HCT116 (cell line): ENCODE measurements at regions not wholly inside any gene's neighbourhood (a gene's known extent, or its start where the extent isn't known, plus 50 kb on each side); places are given as distances from the start of the nearest gene placed in this dataset.

Experiments
- ATAC-seq: fragments of 200-7000 bp; cut with Tn5 transposase; 2 replicates; pipeline ENCODE4 v1.9.1; 2020; ENCODE audit warnings: mild to moderate bottlenecking, moderate library complexity
- BruUV-seq: library from RNA; stranded (reverse); fragments of 400-500 nt; replicated peaks from 2 replicates; lab custom pipeline; 2021; lab: Mats Ljungman, UMichigan
- CTCF ChIA-PET: fragments of 300-600 bp; sonication (Branson Sonifier 250); formaldehyde crosslinking; loops from one replicate; lab custom pipeline; 2021; ENCODE audit warnings: antibody characterized with exemption; lab: Charles Lee
- POLR2A ChIA-PET: fragments of 300-600, 350-600 bp; sonication (Branson Sonifier 250); formaldehyde crosslinking; loops from one replicate; lab custom pipeline; 2021; ENCODE audit warnings: antibody characterized with exemption; lab: Charles Lee
- RAD21 ChIA-PET, 2 experiments: fragments of 300-600 bp; sonication (Branson Sonifier 250); formaldehyde crosslinking; loops; one replicate each; lab custom pipeline; 2023; ENCODE audit warnings: low total read pairs in 2 of 2; ENCODE audit not compliant: uncharacterized antibody in 2 of 2, unreplicated experiment in 2 of 2, low non-redundant PET in 1 of 2; lab: Charles Lee
- DNase-seq: peaks from one replicate; pipeline ENCODE4 v3.0.0-alpha.2; 2010; ENCODE audit warnings: low read depth, low spot score
- H2AFZ ChIP-seq: fragments of 200-600 bp; shearing (Covaris generic), sonication (generic); 2 replicates; pipeline ENCODE4 v1.6.1; 2017; ENCODE audit warnings: low read depth, mixed run types, mixed read lengths, antibody characterized with exemption, low read length; ENCODE audit not compliant: poor library complexity, severe bottlenecking
- H3K27ac ChIP-seq: 2 replicates; pipeline ENCODE4 v1.5.1; 2012; ENCODE audit warnings: low read depth, low read length
- H3K27me3 ChIP-seq: fragments of 200-600 bp; sonication (generic); 2 replicates; pipeline ENCODE4 v1.6.1; 2016; ENCODE audit warnings: mixed run types, low read length, mixed read lengths; ENCODE audit not compliant: insufficient read depth
- H3K36me3 ChIP-seq, 2 experiments: fragments of 200-500 bp in 1 of 2; fragments of 200-600 bp in 1 of 2; sonication (Bioruptor generic) in 1 of 2; sonication (generic) in 1 of 2; 2 replicates each; pipeline versions ENCODE4 v1.5.1 to v1.6.1; 2014 to 2016; ENCODE audit warnings: low read length in 2 of 2, inconsistent platforms in 1 of 2, mixed read lengths in 1 of 2, mixed run types in 1 of 2; ENCODE audit not compliant: insufficient read depth in 2 of 2, control insufficient read depth in 1 of 2
- H3K4me1 ChIP-seq, 2 experiments: fragments of 200-600 bp in 1 of 2; sonication (generic) in 1 of 2; 2 replicates each; pipeline versions ENCODE4 v1.5.1 to v1.6.1; 2012 to 2017; ENCODE audit warnings: low read length in 2 of 2, inconsistent platforms in 1 of 2, mild to moderate bottlenecking in 1 of 2, mixed read lengths in 1 of 2, mixed run types in 1 of 2, moderate library complexity in 1 of 2; ENCODE audit not compliant: insufficient read depth in 2 of 2, control insufficient read depth in 1 of 2
- H3K4me2 ChIP-seq: fragments of 200-600 bp; sonication (generic); 2 replicates; pipeline ENCODE4 v1.6.1; 2017; ENCODE audit warnings: mixed run types, low read length, mixed read lengths
- H3K4me3 ChIP-seq, 2 experiments: fragments of 200-600 bp in 1 of 2; sonication (generic) in 1 of 2; replicated peaks in 1 of 2; 2 replicates each; pipeline ENCODE4 v1.5.1; 2011 to 2016; ENCODE audit warnings: low read length in 2 of 2, control low read depth in 1 of 2, low read depth in 1 of 2, mild to moderate bottlenecking in 1 of 2, mixed read lengths in 1 of 2, mixed run types in 1 of 2
- H3K79me2 ChIP-seq: fragments of 200-600 bp; sonication (generic); 2 replicates; pipeline ENCODE4 v1.6.1; 2017; ENCODE audit warnings: mild to moderate bottlenecking, mixed run types, low read length, moderate library complexity, mixed read lengths; ENCODE audit not compliant: insufficient read depth
- H3K9ac ChIP-seq: fragments of 200-600 bp; sonication (generic); 2 replicates; pipeline ENCODE4 v1.6.1; 2016; ENCODE audit warnings: low read length, mixed read lengths
- H3K9me2 ChIP-seq: fragments of 200-600 bp; sonication (generic), shearing (Covaris generic); 2 replicates; pipeline ENCODE4 v1.6.1; 2017; ENCODE audit warnings: mixed run types, mild to moderate bottlenecking, moderate library complexity; ENCODE audit not compliant: insufficient read depth
- H3K9me3 ChIP-seq, 2 experiments: fragments of 200-500 bp in 1 of 2; fragments of 200-600 bp in 1 of 2; sonication (Bioruptor generic) in 1 of 2; sonication (generic) in 1 of 2; 2 replicates each; pipeline ENCODE4 v1.6.1; 2014 to 2017; ENCODE audit warnings: low read length in 2 of 2, mixed read lengths in 2 of 2, inconsistent platforms in 1 of 2, low read depth in 1 of 2, mild to moderate bottlenecking in 1 of 2, mixed run types in 1 of 2, moderate library complexity in 1 of 2; ENCODE audit not compliant: control insufficient read depth in 1 of 2, insufficient read depth in 1 of 2
- H4K20me1 ChIP-seq: fragments of 200-600 bp; sonication (generic), shearing (Covaris generic); 2 replicates; pipeline ENCODE4 v1.6.1; 2017; ENCODE audit warnings: mixed run types, mild to moderate bottlenecking, moderate library complexity; ENCODE audit not compliant: insufficient read depth
- EGR1 ChIP-seq: IDR thresholded peaks from 2 replicates; pipeline ENCODE4 v1.6.1; 2012; ENCODE audit warnings: low read depth
- EZH2phosphoT487 ChIP-seq: fragments of 200-600 bp; IDR thresholded peaks from 2 replicates; pipeline ENCODE4 v1.6.1; 2018; ENCODE audit warnings: antibody characterized with exemption, borderline replicate concordance
- FOSL1 ChIP-seq: IDR thresholded peaks from 2 replicates; pipeline ENCODE4 v1.6.1; 2012; ENCODE audit warnings: low read depth
- JUND ChIP-seq: IDR thresholded peaks from 2 replicates; pipeline ENCODE4 v1.6.1; 2012
- RAD21 ChIP-seq: IDR thresholded peaks from 2 replicates; pipeline ENCODE4 v1.6.1; 2012; ENCODE audit warnings: low read depth, mild to moderate bottlenecking
- SIN3A ChIP-seq: IDR thresholded peaks from 2 replicates; pipeline ENCODE4 v1.6.1; 2012; ENCODE audit warnings: low read depth
- ZNF274 ChIP-seq: fragments of 200-500 bp; sonication (Bioruptor generic); IDR thresholded peaks from 2 replicates; pipeline ENCODE4 v1.6.1; 2014; ENCODE audit warnings: mild to moderate bottlenecking, low read depth, low read length, inconsistent platforms
- intact Hi-C: fragments of 100-400 bp; cut with micrococcal nuclease; formaldehyde crosslinking; loops from 2 replicates; pipeline ENCODE4 v1.10.0; 2022
- TF ChIP-seq, protein P1 (sequence below): IDR thresholded peaks from 2 replicates; pipeline ENCODE4 v1.6.1; 2011; ENCODE audit warnings: mild to moderate bottlenecking, low read length, moderate library complexity; ENCODE audit not compliant: insufficient replicate concordance; ENCODE audit errors: extremely low read depth
- TF ChIP-seq, protein P2 (sequence below): IDR thresholded peaks from 2 replicates; pipeline ENCODE4 v1.6.1; 2012; ENCODE audit warnings: low read depth
- TF ChIP-seq, protein P3 (sequence below), 3 experiments: fragments of 200-600 bp in 1 of 3; sonication (generic) in 1 of 3; IDR thresholded peaks in 2 of 3; conservative IDR thresholded peaks in 1 of 3; 2 replicates each; pipeline ENCODE4 v1.5.1; 2012 to 2017; ENCODE audit warnings: low read depth in 2 of 3, low read length in 2 of 3, antibody characterized with exemption in 1 of 3, borderline replicate concordance in 1 of 3, control low read depth in 1 of 3, mild to moderate bottlenecking in 1 of 3, mixed read lengths in 1 of 3, mixed run types in 1 of 3, moderate library complexity in 1 of 3; ENCODE audit not compliant: insufficient read depth in 1 of 3

DNA sequence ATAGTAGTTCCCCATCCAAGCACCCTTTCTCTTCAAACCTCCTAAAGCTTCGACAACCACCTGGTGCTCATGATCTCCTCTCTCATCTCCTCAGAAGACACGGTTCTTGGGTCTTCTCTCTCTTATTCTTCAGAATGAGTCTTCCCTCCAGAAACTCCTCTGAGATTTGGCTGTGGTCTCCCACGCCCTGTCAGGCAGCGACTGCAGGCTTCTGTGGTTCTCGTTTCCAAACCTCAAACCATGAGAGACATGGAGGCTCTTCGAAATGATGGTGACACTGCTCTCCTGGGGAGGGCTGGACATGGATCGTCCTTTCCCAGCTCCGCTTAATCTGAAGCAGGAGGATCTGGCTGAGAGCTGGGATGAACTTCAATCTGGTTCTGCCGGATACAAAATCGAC lies 78.6 kb upstream of the PITRM1 start:
- no peak overlapping the region for H3K4me3 ChIP-seq
- H3K9me2 ChIP-seq = no peaks in the 10 kb centered on the region
- BruUV-seq = no TSS peak
- H3K4me1 ChIP-seq = peaks cover 0 to 15% of the 10 kb centered on the region in 2 experiments; a peak in 2 of 4 replicates
- no peak for DNase-seq
- no peak overlapping the region for H3K4me2 ChIP-seq
- H3K9ac ChIP-seq = no peak overlapping the region
- H3K27me3 ChIP-seq = peaks cover 12% of the 10 kb centered on the region; the same call in 1 of the 2 replicates
- intact Hi-C loops = no loop called here
- H4K20me1 ChIP-seq = no peaks in the 10 kb centered on the region
- TF ChIP-seq EGR1 (no peak), JUND (no peak), ZNF274 (no peak), EZH2phosphoT487 (no peak), RAD21 (no peak), FOSL1 (no peak), SIN3A (no peak)
- TF ChIP-seq, protein P1, sequence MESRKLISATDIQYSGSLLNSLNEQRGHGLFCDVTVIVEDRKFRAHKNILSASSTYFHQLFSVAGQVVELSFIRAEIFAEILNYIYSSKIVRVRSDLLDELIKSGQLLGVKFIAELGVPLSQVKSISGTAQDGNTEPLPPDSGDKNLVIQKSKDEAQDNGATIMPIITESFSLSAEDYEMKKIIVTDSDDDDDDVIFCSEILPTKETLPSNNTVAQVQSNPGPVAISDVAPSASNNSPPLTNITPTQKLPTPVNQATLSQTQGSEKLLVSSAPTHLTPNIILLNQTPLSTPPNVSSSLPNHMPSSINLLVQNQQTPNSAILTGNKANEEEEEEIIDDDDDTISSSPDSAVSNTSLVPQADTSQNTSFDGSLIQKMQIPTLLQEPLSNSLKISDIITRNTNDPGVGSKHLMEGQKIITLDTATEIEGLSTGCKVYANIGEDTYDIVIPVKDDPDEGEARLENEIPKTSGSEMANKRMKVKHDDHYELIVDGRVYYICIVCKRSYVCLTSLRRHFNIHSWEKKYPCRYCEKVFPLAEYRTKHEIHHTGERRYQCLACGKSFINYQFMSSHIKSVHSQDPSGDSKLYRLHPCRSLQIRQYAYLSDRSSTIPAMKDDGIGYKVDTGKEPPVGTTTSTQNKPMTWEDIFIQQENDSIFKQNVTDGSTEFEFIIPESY = no peak
- TF ChIP-seq, protein P2, sequence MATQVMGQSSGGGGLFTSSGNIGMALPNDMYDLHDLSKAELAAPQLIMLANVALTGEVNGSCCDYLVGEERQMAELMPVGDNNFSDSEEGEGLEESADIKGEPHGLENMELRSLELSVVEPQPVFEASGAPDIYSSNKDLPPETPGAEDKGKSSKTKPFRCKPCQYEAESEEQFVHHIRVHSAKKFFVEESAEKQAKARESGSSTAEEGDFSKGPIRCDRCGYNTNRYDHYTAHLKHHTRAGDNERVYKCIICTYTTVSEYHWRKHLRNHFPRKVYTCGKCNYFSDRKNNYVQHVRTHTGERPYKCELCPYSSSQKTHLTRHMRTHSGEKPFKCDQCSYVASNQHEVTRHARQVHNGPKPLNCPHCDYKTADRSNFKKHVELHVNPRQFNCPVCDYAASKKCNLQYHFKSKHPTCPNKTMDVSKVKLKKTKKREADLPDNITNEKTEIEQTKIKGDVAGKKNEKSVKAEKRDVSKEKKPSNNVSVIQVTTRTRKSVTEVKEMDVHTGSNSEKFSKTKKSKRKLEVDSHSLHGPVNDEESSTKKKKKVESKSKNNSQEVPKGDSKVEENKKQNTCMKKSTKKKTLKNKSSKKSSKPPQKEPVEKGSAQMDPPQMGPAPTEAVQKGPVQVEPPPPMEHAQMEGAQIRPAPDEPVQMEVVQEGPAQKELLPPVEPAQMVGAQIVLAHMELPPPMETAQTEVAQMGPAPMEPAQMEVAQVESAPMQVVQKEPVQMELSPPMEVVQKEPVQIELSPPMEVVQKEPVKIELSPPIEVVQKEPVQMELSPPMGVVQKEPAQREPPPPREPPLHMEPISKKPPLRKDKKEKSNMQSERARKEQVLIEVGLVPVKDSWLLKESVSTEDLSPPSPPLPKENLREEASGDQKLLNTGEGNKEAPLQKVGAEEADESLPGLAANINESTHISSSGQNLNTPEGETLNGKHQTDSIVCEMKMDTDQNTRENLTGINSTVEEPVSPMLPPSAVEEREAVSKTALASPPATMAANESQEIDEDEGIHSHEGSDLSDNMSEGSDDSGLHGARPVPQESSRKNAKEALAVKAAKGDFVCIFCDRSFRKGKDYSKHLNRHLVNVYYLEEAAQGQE = no peak
- TF ChIP-seq, protein P3, sequence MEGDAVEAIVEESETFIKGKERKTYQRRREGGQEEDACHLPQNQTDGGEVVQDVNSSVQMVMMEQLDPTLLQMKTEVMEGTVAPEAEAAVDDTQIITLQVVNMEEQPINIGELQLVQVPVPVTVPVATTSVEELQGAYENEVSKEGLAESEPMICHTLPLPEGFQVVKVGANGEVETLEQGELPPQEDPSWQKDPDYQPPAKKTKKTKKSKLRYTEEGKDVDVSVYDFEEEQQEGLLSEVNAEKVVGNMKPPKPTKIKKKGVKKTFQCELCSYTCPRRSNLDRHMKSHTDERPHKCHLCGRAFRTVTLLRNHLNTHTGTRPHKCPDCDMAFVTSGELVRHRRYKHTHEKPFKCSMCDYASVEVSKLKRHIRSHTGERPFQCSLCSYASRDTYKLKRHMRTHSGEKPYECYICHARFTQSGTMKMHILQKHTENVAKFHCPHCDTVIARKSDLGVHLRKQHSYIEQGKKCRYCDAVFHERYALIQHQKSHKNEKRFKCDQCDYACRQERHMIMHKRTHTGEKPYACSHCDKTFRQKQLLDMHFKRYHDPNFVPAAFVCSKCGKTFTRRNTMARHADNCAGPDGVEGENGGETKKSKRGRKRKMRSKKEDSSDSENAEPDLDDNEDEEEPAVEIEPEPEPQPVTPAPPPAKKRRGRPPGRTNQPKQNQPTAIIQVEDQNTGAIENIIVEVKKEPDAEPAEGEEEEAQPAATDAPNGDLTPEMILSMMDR (IDR thresholded peaks at IDR 0.05 in 2 of 3, conservative IDR thresholded peaks at IDR 0.05 in 1 of 3; ENCODE audit: borderline replicate concordance in 1 of 3, insufficient read depth in 1 of 3, low read depth in 2 of 3, low read length in 2 of 3) = no peak
- no peaks in the 10 kb centered on the region for H3K9me3 ChIP-seq
- POLR2A ChIA-PET = no interaction called here
- H2AFZ ChIP-seq = no peak overlapping the region
- H3K27ac ChIP-seq = no peak overlapping the region
- CTCF ChIA-PET = no interaction called here
- no peaks in the 10 kb centered on the region for H3K79me2 ChIP-seq
- RAD21 ChIA-PET = no interaction called here
- no peak for ATAC-seq
- no peaks in the 10 kb centered on the region for H3K36me3 ChIP-seq
